ENCODE measurements at regions not wholly inside any gene's neighbourhood (a gene's known extent, or its start where the extent isn't known, plus 50 kb on each side); places are given as distances from the start of the nearest gene placed in this dataset.

GRCh38 chr13:74324338-74324737, 190.1 kb upstream of the KLF12 start:
- DNase-seq = no peak

GRCh38 chr13:74322562-74322961, 188.4 kb upstream of the KLF12 start:
- DNase-seq = no peak

GRCh38 chr13:74320282-74320681, 186.1 kb upstream of the KLF12 start:
- DNase-seq = no peak

GRCh38 chr13:74316547-74316946, 182.3 kb upstream of the KLF12 start:
- DNase-seq = no peak

GRCh38 chr13:74306496-74306895, 172.3 kb upstream of the KLF12 start:
- DNase-seq = no peak

- DNase-seq = no peak
These were observed 171.7 kb upstream of the KLF12 start for GRCh38 chr13:74305876-74306275.

GRCh38 chr13:74301258-74301935, 167.2 kb upstream of the KLF12 start:
- DNase-seq = no peak

GRCh38 chr13:74300162-74300561, 166.0 kb upstream of the KLF12 start:
- no peak for DNase-seq

- DNase-seq = peak; percentile 5
These were observed 165.5 kb upstream of the KLF12 start for GRCh38 chr13:74299721-74300120.

- DNase-seq = no peak
These were observed 164.7 kb upstream of the KLF12 start for GRCh38 chr13:74298923-74299322.

- DNase-seq = peak; percentile 81
These were observed 155.9 kb upstream of the KLF12 start for GRCh38 chr13:74289861-74290773.

GRCh38 chr13:74289107-74289506, 154.9 kb upstream of the KLF12 start:
- DNase-seq = no peak

GRCh38 chr13:74288361-74288911, 154.2 kb upstream of the KLF12 start:
- DNase-seq = peak; percentile 44

- peak; percentile 88 for DNase-seq
These were observed 153.5 kb upstream of the KLF12 start for GRCh38 chr13:74287724-74288169.

GRCh38 chr13:74280795-74281490, 146.7 kb upstream of the KLF12 start:
- DNase-seq = no peak

GRCh38 chr13:74280093-74280794, 146.0 kb upstream of the KLF12 start:
- DNase-seq = no peak

- DNase-seq = no peak
These were observed 144.7 kb upstream of the KLF12 start for GRCh38 chr13:74278901-74279300.

- DNase-seq = no peak
These were observed 140.7 kb upstream of the KLF12 start for GRCh38 chr13:74274916-74275315.

GRCh38 chr13:74273581-74273980, 139.4 kb upstream of the KLF12 start:
- no peak for DNase-seq

- DNase-seq = no peak
These were observed 138.6 kb upstream of the KLF12 start for GRCh38 chr13:74272826-74273225.

GRCh38 chr13:74270018-74270417, 135.8 kb upstream of the KLF12 start:
- DNase-seq = no peak

- no peak for DNase-seq
These were observed 132.7 kb upstream of the KLF12 start for GRCh38 chr13:74266861-74267260.

GRCh38 chr13:74266309-74266708, 132.1 kb upstream of the KLF12 start:
- DNase-seq = no peak

Data from hematopoietic multipotent progenitor cell treated with erythropoietin and hydrocortisone succinate and interleukin-3 and kit ligand, for 4 days (in vitro differentiated cells).